Stimulated activated effector memory CD8-positive, alpha-beta T cell treated with anti-CD3 and anti-CD28 coated beads, Interleukin-12 subunit alpha, Interleukin-12 subunit beta, amount 100 ng/mL, for 72 hours (primary cell): ENCODE measurements at regions not wholly inside any gene's neighbourhood (a gene's known extent, or its start where the extent isn't known, plus 50 kb on each side); places are given as distances from the start of the nearest gene placed in this dataset.
"Not testable (repeated sequence)": the region's sequence is repeated elsewhere in the genome, so short reads cannot be mapped to it uniquely, and the experiment has no call there.

ENCODE experiments used
- ATAC-seq: fragments of 150-1000 bp; cut with Tn5 transposase; 2 replicates; pipeline ENCODE4 v1.10.0; 2021
- DNase-seq, 2 donors: peaks; one replicate each; pipeline ENCODE4 v3.0.0; 2021 to 2022; ENCODE audit warnings: low spot score in 2 of 2
- H3K27ac Mint-ChIP-seq: one replicate; pipeline ENCODE4 v1.8.0; 2022; ENCODE audit warnings: mild to moderate bottlenecking, mixed read lengths
- H3K36me3 Mint-ChIP-seq: one replicate; pipeline ENCODE4 v1.8.0; 2022; ENCODE audit warnings: mild to moderate bottlenecking, mixed read lengths
- H3K4me1 Mint-ChIP-seq: one replicate; pipeline ENCODE4 v1.8.0; 2022; ENCODE audit warnings: mixed read lengths
- H3K4me3 Mint-ChIP-seq: one replicate; pipeline ENCODE4 v1.8.0; 2022; ENCODE audit warnings: mild to moderate bottlenecking, mixed read lengths
- H3K9me3 Mint-ChIP-seq: one replicate; pipeline ENCODE4 v1.8.0; 2022; ENCODE audit warnings: mixed read lengths

DNA sequence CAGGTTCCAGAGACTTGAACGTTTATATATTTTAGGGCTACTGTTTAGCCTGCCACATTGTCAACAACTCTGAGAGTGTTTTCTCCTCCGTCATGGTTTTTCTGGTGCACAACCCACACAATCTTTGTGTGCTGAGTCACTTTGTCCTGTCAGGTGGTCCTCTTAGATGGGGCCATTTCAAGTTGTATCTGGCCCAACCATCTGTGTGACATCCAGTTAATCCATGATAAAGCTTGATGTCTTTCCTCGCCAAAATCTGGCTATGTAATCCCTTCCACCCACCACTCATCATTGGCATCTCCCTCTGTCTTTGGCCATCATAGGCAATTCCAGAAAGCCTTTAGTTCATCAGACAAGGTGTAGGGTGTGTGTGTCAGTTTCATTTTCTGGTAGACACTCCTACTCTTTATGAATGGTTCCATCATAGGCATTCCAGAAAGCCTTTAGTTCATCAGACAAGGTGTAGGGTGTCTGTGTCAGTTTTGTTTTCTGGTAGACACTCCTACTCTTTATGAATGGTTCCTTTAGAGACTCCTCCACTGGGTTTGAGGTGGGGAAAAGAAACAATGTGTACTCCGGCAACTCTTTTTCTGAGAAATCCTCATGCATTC, 282.0 kb upstream of the ACTBL2 start:
- H3K27ac Mint-ChIP-seq: no peak overlapping the region
- no peaks in the 10 kb centered on the region for H3K4me1 Mint-ChIP-seq
- peak; percentile 8 for ATAC-seq
- no peak overlapping the region for H3K4me3 Mint-ChIP-seq
- no peaks in the 10 kb centered on the region for H3K36me3 Mint-ChIP-seq
- no peak for DNase-seq
- peaks cover 3% of the 10 kb centered on the region for H3K9me3 Mint-ChIP-seq

DNA sequence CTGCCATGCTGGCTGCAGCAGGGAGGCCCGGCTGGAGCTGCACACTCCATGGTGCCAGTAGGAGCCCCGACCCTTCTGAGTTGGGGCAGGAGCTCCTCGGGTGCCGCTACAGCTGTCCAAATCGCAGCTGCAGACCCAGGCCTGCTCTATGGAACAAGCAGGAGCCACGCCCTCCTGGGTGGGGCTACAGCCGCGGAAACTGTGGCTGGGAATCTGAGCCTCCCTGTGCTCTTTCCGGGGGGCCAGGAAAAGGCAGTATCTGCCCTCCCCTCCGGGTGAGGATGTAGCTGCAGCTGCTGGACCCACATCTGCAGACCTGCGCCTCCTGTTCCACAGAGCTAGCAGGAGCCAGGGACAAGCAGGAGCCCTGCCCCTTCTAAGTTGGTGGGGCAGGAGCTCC, 278.9 kb upstream of the ACTBL2 start:
- no peak for ATAC-seq
- no peaks in the 10 kb centered on the region for H3K36me3 Mint-ChIP-seq

DNA sequence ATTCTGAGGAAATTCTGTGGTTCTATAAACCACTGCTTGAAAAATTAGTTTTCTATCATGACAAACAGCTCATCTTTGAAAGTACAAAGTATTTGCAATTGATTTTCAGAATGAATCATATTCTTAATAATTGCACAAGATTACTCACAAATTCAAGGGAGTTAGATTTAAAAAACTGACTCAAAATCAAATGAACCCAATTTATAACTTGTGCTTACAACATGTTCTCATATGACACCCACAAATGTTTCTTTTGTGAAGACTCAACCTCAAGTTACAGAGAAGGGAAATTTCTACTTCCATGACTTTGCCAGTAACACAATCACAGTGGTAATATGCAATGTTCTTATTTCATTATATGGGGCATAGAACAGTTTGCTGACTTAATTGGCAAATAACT, 272.0 kb upstream of the ACTBL2 start:
- no peak for DNase-seq
- H3K4me3 Mint-ChIP-seq: no peak overlapping the region
- H3K27ac Mint-ChIP-seq: no peak overlapping the region
- H3K36me3 Mint-ChIP-seq: no peaks in the 10 kb centered on the region
- no peak for ATAC-seq
- H3K4me1 Mint-ChIP-seq: no peaks in the 10 kb centered on the region
- no peaks in the 10 kb centered on the region for H3K9me3 Mint-ChIP-seq

More for the DNA sequence above, 278.9 kb upstream of the ACTBL2 start:
- no peak for DNase-seq
- no peak overlapping the region for H3K4me3 Mint-ChIP-seq
- no peaks in the 10 kb centered on the region for H3K4me1 Mint-ChIP-seq
- no peaks in the 10 kb centered on the region for H3K9me3 Mint-ChIP-seq
- H3K27ac Mint-ChIP-seq: no peak overlapping the region

DNA sequence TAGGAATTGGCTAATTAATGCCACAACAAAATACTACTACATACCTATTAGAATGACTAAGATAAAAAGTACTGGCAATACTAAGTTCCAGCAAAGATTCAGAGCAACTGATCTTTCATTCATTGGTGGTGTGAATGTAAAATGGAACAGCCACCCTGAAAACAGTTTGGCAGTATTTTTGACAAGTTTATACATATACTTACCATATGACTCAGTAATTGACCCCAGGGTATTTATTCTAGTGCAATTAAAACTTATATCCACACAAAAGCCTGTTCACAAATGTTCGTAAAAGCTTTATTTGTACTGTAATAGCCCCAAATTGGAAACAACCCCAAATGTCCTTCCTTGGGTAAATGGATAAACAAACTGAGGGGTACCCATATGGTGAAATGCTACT, 270.8 kb upstream of the ACTBL2 start:
- H3K27ac Mint-ChIP-seq: no peak overlapping the region
- H3K9me3 Mint-ChIP-seq: no peaks in the 10 kb centered on the region
- DNase-seq (no peak), ATAC-seq (no peak)
- no peaks in the 10 kb centered on the region for H3K4me1 Mint-ChIP-seq
- H3K36me3 Mint-ChIP-seq: no peaks in the 10 kb centered on the region
- no peak overlapping the region for H3K4me3 Mint-ChIP-seq

DNA sequence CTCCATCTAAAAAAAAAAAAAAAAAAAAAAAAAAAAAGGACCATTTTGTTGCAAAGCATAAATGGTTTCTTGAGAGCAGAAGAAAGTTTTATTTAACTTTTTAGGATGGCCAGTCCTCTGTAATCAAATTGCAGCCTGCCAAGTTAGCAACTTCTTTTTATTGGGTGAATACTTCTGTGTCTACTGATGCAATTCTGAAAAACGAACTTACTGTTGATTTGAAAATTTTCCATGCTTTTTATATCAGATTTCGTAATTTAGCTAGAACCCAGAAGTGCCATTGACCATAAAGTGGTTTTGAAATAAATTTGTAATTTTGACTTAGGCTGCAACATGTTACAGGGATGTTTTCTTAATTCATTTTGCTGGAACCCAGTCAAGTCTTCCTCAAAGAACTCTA, 269.1 kb upstream of the ACTBL2 start:
- no peaks in the 10 kb centered on the region for H3K36me3 Mint-ChIP-seq

DNA sequence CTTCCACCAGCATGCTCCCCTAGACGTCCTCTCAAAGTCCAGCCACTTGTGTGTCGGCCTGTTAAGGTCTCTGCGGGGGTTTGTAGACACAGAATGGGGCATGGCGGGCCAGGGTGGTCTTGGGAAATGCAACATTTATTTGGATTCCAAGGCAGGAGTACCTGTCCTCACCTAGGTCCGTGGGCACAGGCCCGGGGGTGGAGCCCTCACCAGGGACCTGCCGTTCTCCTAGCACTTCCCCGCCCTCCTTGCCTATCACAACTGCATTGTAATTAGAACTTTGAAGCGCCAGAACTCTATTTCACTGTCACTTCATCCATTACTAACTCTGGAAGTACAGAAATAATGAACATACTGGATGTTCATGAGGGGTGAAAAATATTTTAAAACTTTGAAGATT, 268.3 kb upstream of the ACTBL2 start:
- DNase-seq (no peak), ATAC-seq (no peak)
- no peaks in the 10 kb centered on the region for H3K9me3 Mint-ChIP-seq
- no peaks in the 10 kb centered on the region for H3K4me1 Mint-ChIP-seq
- H3K4me3 Mint-ChIP-seq: no peak overlapping the region
- no peaks in the 10 kb centered on the region for H3K36me3 Mint-ChIP-seq
- no peak overlapping the region for H3K27ac Mint-ChIP-seq

More for the DNA sequence above, 269.1 kb upstream of the ACTBL2 start:
- no peaks in the 10 kb centered on the region for H3K4me1 Mint-ChIP-seq
- ATAC-seq (no peak), DNase-seq (no peak)
- no peak overlapping the region for H3K4me3 Mint-ChIP-seq
- H3K27ac Mint-ChIP-seq: no peak overlapping the region
- no peaks in the 10 kb centered on the region for H3K9me3 Mint-ChIP-seq

DNA sequence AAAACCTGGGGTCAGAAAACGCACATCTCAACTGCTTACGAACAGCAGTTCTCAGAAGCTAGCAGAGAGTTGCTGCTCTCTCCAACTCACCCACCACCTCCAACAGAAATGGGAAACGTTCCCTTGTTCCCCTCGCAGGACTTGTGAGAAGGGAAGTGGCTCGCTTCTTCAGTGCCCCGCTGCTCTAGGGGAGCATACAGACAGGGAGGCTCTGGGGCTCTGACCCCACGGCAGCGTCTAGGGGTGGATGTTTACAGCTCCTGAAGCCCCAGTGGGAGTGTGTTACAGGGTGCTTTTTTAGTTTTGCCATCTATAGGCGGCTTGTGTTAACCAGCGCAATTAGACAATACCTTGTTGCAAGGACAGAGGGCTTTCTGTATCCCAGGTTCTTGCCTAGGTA, 267.7 kb upstream of the ACTBL2 start:
- no peak for DNase-seq
- Mint-ChIP-seq H3K4me3 (no peak overlapping the region), H3K4me1 (no peaks in the 10 kb centered on the region), H3K9me3 (no peaks in the 10 kb centered on the region), H3K27ac (no peak overlapping the region), H3K36me3 (no peaks in the 10 kb centered on the region)
- no peak for ATAC-seq

DNA sequence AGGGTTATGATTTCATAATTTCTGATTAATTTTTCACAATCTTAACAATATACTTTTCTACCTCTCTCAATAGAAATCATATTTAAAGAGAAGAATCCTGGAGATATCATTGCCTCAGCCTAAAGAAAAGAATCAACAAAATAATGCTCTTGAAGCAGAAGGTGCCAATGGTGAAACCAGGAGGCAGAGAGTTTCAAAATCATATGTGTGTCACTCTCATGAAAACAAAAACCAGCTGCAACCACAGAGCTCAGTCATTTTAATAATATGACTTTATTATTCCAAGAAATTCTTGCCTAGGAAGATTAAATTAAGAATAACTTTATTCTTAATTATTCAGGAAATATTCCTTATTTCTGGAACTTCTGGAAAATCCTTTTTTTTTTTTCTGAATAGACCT, 266.8 kb upstream of the ACTBL2 start:
- no peaks in the 10 kb centered on the region for H3K9me3 Mint-ChIP-seq
- H3K27ac Mint-ChIP-seq: no peak overlapping the region
- ATAC-seq (no peak), DNase-seq (no peak)
- no peaks in the 10 kb centered on the region for H3K4me1 Mint-ChIP-seq
- no peaks in the 10 kb centered on the region for H3K36me3 Mint-ChIP-seq
- H3K4me3 Mint-ChIP-seq: no peak overlapping the region

DNA sequence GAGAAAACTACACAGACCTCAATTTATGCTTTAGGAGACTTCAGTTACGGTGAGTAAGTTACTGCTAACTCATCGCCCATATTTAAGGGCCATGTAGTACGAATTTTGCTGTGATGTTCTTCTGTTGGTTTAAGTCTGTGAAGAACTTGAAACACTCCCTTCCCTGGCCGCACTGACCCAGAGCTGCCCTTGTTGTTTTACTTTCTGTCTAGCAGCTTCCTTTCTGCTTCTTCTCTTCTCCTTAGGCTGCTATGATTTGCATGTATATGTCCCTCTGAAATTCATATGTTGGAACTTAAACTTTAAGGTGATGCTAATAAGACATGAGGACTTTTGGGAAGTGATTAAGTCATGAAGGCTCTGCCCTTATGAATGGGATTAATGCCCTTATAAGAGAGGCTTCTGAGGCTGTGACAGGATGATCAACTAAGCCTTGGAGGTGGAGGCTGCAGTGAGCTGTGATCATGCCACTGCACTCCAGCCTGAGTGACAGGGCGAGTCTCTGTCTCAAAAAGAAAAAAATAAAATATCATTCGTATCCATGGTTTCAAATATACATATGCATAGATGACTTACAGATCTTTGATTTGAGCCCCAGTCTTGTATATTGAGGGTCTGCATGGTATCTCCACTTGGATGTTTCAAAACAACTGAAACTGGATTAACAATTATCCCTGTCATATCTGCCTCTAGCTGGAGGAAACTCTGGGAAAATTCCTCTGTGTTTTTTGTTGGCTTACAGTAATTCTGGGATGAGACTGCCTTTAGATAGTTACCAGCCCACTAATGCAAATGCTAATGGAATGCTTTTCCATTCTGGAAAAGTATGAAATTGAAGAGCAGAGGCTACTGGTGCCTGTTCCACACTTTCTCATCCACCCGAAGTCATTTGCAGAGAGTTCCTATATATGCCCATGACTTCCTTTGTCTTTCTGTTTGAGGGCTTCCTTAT, 263.4 kb upstream of the ACTBL2 start:
- no peak for ATAC-seq
- no peak overlapping the region for H3K4me3 Mint-ChIP-seq
- no peaks in the 10 kb centered on the region for H3K4me1 Mint-ChIP-seq
- no peaks in the 10 kb centered on the region for H3K9me3 Mint-ChIP-seq
- DNase-seq: no peak
- H3K27ac Mint-ChIP-seq: no peak overlapping the region
- H3K36me3 Mint-ChIP-seq: no peaks in the 10 kb centered on the region

DNA sequence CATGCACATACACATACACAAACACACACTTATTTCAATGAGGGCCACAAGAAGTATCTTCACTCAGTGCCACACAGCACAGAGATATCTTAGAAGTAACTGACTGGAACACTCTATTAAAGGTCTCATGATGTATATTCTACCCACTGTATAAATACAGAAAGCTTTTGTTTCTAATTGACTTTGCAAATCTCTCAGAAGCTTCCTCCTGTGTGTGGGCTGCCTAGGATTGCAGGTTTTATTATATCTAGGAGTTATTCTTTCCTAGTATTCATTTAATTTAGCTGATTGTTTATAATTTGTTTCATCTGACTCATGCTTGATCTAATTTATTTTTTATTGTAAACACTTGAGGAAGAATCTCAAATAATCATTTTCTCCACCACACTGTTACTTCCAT, 262.4 kb upstream of the ACTBL2 start:
- DNase-seq (no peak), ATAC-seq (no peak)
- no peaks in the 10 kb centered on the region for H3K4me1 Mint-ChIP-seq
- H3K4me3 Mint-ChIP-seq: no peak overlapping the region
- no peak overlapping the region for H3K27ac Mint-ChIP-seq
- H3K36me3 Mint-ChIP-seq: no peaks in the 10 kb centered on the region
- no peaks in the 10 kb centered on the region for H3K9me3 Mint-ChIP-seq

DNA sequence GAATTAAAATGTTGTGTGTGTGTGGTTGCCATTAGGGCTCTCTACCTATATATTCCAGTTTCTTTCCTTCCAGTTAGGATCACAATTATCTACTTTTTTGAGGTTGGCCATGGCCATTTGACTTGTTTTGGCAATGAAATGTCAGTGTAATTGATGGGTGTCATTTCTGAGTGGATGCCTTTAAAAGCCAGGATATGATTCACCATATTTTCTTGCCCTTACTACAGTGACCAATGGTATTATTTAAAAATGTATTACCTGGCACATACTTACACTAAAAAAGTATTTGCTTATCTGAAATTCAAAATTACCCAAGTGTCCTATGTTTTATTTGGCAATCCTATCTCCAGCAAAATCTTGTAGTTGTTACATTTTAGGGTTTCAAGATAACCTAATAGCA, 258.7 kb upstream of the ACTBL2 start:
- Mint-ChIP-seq H3K27ac (no peak overlapping the region), H3K9me3 (no peaks in the 10 kb centered on the region), H3K4me1 (no peaks in the 10 kb centered on the region), H3K4me3 (no peak overlapping the region), H3K36me3 (no peaks in the 10 kb centered on the region)
- DNase-seq (no peak), ATAC-seq (no peak)

DNA sequence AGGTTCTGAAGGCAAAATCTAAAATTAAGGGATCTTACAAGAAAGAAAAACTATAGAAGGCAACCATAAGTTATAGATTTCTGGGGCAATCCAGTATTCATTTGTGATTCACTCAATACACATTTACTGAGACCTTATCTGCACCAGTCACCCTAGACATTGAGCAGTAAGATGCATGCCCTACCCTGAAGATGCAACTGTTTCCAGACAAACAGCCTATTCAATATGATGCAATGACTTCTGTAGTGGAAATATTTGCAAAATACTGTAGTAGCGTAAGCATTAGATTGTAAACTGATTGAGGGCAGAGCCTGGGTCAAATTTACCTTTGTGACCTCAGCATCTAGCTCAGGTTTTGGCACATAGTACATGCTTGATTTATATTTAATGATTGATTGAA, 256.2 kb upstream of the ACTBL2 start:
- DNase-seq (no peak), ATAC-seq (no peak)
- no peak overlapping the region for H3K27ac Mint-ChIP-seq
- H3K36me3 Mint-ChIP-seq: no peaks in the 10 kb centered on the region
- H3K4me1 Mint-ChIP-seq: no peaks in the 10 kb centered on the region
- no peaks in the 10 kb centered on the region for H3K9me3 Mint-ChIP-seq
- no peak overlapping the region for H3K4me3 Mint-ChIP-seq

DNA sequence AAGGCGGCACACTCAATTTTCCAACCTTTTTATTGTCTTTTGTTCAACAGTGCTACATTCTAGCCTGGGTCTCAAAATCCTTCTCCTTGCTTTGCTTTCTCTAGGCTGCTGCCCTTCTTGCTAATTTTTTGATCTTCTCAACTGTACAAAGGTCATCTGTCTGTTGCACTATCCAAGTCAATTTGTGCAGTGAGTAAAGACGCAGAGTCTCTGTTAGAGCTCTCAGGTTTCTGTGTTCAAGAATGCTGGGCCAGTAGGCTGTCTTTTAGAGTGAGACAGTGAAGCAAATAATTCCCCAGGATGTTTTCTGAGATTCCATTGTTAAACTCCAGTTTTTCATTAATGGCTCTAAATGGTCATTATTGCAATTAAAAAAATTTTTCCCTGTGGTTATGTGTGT, 255.7 kb upstream of the ACTBL2 start:
- Mint-ChIP-seq H3K4me3 (no peak overlapping the region), H3K27ac (no peak overlapping the region), H3K36me3 (no peaks in the 10 kb centered on the region), H3K9me3 (no peaks in the 10 kb centered on the region), H3K4me1 (no peaks in the 10 kb centered on the region)
- DNase-seq: no peak
- ATAC-seq: no peak

DNA sequence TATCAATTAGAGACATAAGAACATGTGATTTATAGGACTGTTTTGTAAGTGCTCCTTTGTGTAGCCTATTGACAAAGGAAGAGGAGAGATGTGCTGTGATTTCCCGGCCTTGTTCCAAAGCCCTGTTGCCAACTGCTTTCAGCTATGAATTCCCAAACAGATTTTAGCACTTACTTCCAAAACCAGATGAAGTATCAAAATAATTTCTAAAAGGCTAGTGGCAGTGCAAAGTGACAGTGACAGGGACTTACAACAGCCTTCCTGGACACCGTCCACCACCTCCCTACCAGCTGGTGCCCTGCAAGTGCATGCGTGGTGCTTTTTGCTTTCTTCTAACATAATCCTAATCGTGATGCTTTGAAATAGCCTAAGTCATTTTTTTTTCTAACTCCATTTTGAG, 254.1 kb upstream of the ACTBL2 start:
- no peaks in the 10 kb centered on the region for H3K4me1 Mint-ChIP-seq
- ATAC-seq (no peak), DNase-seq (no peak)
- no peak overlapping the region for H3K4me3 Mint-ChIP-seq
- no peaks in the 10 kb centered on the region for H3K9me3 Mint-ChIP-seq
- H3K36me3 Mint-ChIP-seq: no peaks in the 10 kb centered on the region
- no peak overlapping the region for H3K27ac Mint-ChIP-seq

DNA sequence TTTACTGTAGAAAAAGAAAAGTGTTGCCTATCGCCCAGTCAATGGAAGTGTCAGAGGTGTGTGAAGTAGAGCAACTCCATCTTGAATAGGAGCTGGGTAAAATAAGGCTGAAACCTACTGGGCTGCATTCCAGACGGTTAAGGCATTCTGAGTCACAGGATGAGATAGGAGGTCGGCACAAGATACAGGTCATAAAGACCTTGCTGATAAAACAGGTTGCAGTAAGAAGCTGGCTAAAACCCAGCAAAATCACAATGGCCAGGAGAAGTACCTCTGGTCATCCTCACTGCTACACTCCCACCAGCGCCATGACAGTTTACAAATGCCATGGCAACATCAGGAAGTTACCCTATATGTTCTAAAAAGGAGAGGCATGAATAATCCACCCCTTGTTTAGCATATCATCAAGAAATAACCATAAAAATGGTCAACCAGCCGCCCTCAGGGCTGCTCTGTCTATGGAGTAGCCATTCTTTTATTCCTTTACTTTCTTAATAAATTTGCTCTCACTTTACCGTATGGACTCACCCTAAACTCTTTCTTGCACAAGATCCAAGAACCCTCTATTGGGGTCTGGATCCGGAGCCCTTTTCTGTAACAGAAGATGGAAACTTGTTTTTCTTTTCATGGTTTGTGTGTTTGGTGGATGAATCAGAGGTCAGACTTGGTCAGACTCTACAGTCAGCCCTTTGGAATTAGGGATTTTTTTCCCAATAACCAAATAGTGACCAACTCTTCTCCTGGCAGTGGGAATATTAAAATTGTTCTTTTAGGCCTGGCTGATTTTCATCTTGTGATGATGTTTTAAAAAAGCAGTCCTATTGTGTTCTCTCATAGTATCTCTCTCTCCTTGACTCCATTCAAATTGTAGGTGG, 252.9 kb upstream of the ACTBL2 start:
- H3K27ac Mint-ChIP-seq, DNase-seq, H3K4me1 Mint-ChIP-seq, H3K36me3 Mint-ChIP-seq, H3K4me3 Mint-ChIP-seq, ATAC-seq, H3K9me3 Mint-ChIP-seq: not testable (repeated sequence)
